Hepatocyte (in vitro differentiated cells): ENCODE measurements at regions not wholly inside any gene's neighbourhood (a gene's known extent, or its start where the extent isn't known, plus 50 kb on each side); places are given as distances from the start of the nearest gene placed in this dataset.

Source experiments
- DNase-seq: peaks from one replicate; pipeline ENCODE4 v3.0.0-alpha.2; 2016; ENCODE audit warnings: low spot score
- H2AFZ ChIP-seq: fragments of 200-600 bp; sonication (generic); 2 replicates; pipeline ENCODE4 v1.6.0; 2016; ENCODE audit warnings: antibody characterized with exemption, mild to moderate bottlenecking
- H3K27ac ChIP-seq: fragments of 200-600 bp; sonication (generic); 2 replicates; pipeline ENCODE4 v1.5.1; 2016; ENCODE audit warnings: mild to moderate bottlenecking
- H3K27me3 ChIP-seq: fragments of 200-600 bp; sonication (generic); 2 replicates; pipeline ENCODE4 v1.6.1; 2016
- H3K36me3 ChIP-seq: fragments of 200-600 bp; sonication (generic); replicated peaks from 2 replicates; pipeline ENCODE4 v1.5.1; 2016; ENCODE audit warnings: low read depth; ENCODE audit not compliant: insufficient read depth
- H3K4me1 ChIP-seq: fragments of 200-600 bp; sonication (generic); 2 replicates; pipeline ENCODE4 v1.5.1; 2016; ENCODE audit warnings: mild to moderate bottlenecking, moderate library complexity; ENCODE audit not compliant: insufficient read depth
- H3K4me2 ChIP-seq: fragments of 200-600 bp; sonication (generic); 2 replicates; pipeline ENCODE4 v1.6.0; 2016
- H3K4me3 ChIP-seq: fragments of 200-600 bp; sonication (generic); 2 replicates; pipeline ENCODE4 v1.5.1; 2016; ENCODE audit warnings: mild to moderate bottlenecking
- H3K79me2 ChIP-seq: fragments of 200-600 bp; sonication (generic); 2 replicates; pipeline ENCODE4 v1.6.0; 2017; ENCODE audit warnings: mild to moderate bottlenecking
- H3K9me2 ChIP-seq: fragments of 200-600 bp; sonication (generic); replicated peaks from 2 replicates; pipeline ENCODE4 v1.6.0; 2017; ENCODE audit warnings: mild to moderate bottlenecking; ENCODE audit not compliant: insufficient read depth
- H3K9me3 ChIP-seq: fragments of 200-600 bp; sonication (generic); 2 replicates; pipeline ENCODE4 v1.5.1; 2016; ENCODE audit warnings: low read depth, mild to moderate bottlenecking
- H4K20me1 ChIP-seq: fragments of 200-600 bp; sonication (generic); 2 replicates; pipeline ENCODE4 v1.6.0; 2016; ENCODE audit warnings: mild to moderate bottlenecking; ENCODE audit not compliant: insufficient read depth, poor library complexity, severe bottlenecking
- CTCF ChIP-seq: fragments of 200-600 bp; sonication (generic); IDR thresholded peaks from 2 replicates; pipeline ENCODE4 v1.5.1; 2016; ENCODE audit warnings: antibody characterized with exemption, mild to moderate bottlenecking; ENCODE audit not compliant: poor library complexity
- EZH2 ChIP-seq: fragments of 200-600 bp; sonication (generic); IDR thresholded peaks from 2 replicates; pipeline ENCODE4 v1.6.1; 2016; ENCODE audit warnings: antibody characterized with exemption, mild to moderate bottlenecking, borderline replicate concordance
- EZH2phosphoT487 ChIP-seq: fragments of 200-600 bp; sonication (generic); IDR thresholded peaks from one replicate; pipeline ENCODE4 v1.6.1; 2018; ENCODE audit warnings: antibody characterized with exemption, mild to moderate bottlenecking, low read depth, moderate library complexity; ENCODE audit not compliant: unreplicated experiment, severe bottlenecking
- WGBS: methylation state at CpG from one replicate; pipeline ENCODE4 v1.1.6; 2016; ENCODE audit warnings: low lambda C conversion rate; ENCODE audit errors: missing lambda C conversion rate; 5-methylcytosine and 5-hydroxymethylcytosine counted together

- H3K4me3 ChIP-seq: no peak overlapping the region
- H3K4me2 ChIP-seq: no peak overlapping the region
- no peaks in the 10 kb centered on the region for H3K9me3 ChIP-seq
- no peak overlapping the region for H2AFZ ChIP-seq
- no peaks in the 10 kb centered on the region for H3K36me3 ChIP-seq
- no peak overlapping the region for H3K27ac ChIP-seq
- no peaks in the 10 kb centered on the region for H3K27me3 ChIP-seq
- no peaks in the 10 kb centered on the region for H3K79me2 ChIP-seq
- H4K20me1 ChIP-seq: no peaks in the 10 kb centered on the region
- H3K9me2 ChIP-seq: no peaks in the 10 kb centered on the region
- no peak for DNase-seq
- TF ChIP-seq CTCF (no peak), EZH2phosphoT487 (no peak), EZH2 (no peak)
- 61% methylated on average over 13 of the region's 14 CpGs for WGBS
- no peaks in the 10 kb centered on the region for H3K4me1 ChIP-seq
These were observed 200.4 kb downstream of the AXIN2 start for GRCh38 chr17:65360961-65361552.

- Histone ChIP-seq H4K20me1 (no peaks in the 10 kb centered on the region), H3K4me3 (no peak overlapping the region), H2AFZ (no peak overlapping the region), H3K36me3 (no peaks in the 10 kb centered on the region), H3K9me3 (no peaks in the 10 kb centered on the region), H3K79me2 (no peaks in the 10 kb centered on the region), H3K27me3 (no peaks in the 10 kb centered on the region), H3K27ac (no peak overlapping the region), H3K4me2 (no peak overlapping the region), H3K4me1 (no peaks in the 10 kb centered on the region), H3K9me2 (no peaks in the 10 kb centered on the region)
- WGBS: 85% methylated on average over 3 of the region's 3 CpGs
- no peak for TF ChIP-seq EZH2
- TF ChIP-seq EZH2phosphoT487: no peak
- no peak for TF ChIP-seq CTCF
- no peak for DNase-seq
These were observed 202.4 kb downstream of the AXIN2 start for GRCh38 chr17:65359016-65359415.

GRCh38 chr17:65356536-65356935 lies 204.9 kb downstream of the AXIN2 start:
- Histone ChIP-seq H3K27ac (no peak overlapping the region), H3K4me2 (no peak overlapping the region), H4K20me1 (no peaks in the 10 kb centered on the region), H3K9me2 (no peaks in the 10 kb centered on the region), H2AFZ (no peak overlapping the region), H3K4me1 (no peaks in the 10 kb centered on the region), H3K27me3 (no peaks in the 10 kb centered on the region), H3K9me3 (no peaks in the 10 kb centered on the region), H3K4me3 (no peak overlapping the region), H3K36me3 (no peaks in the 10 kb centered on the region), H3K79me2 (no peaks in the 10 kb centered on the region)
- DNase-seq: no peak
- TF ChIP-seq EZH2 (no peak), EZH2phosphoT487 (no peak), CTCF (no peak)
- 87% methylated on average over 5 of the region's 5 CpGs for WGBS

- 92% methylated on average over 4 of the region's 4 CpGs for WGBS
- no peak for DNase-seq
These were observed 206.2 kb downstream of the AXIN2 start for GRCh38 chr17:65355246-65355645.

More at GRCh38 chr17:65355246-65355645, 206.2 kb downstream of the AXIN2 start:
- no peak for TF ChIP-seq CTCF
- no peak for TF ChIP-seq EZH2phosphoT487
- no peak for TF ChIP-seq EZH2
- H3K36me3 ChIP-seq: no peaks in the 10 kb centered on the region
- H3K4me2 ChIP-seq: no peak overlapping the region
- H3K9me2 ChIP-seq: no peaks in the 10 kb centered on the region
- H3K27me3 ChIP-seq: no peaks in the 10 kb centered on the region
- H3K4me1 ChIP-seq: no peaks in the 10 kb centered on the region
- H2AFZ ChIP-seq: no peak overlapping the region
- no peaks in the 10 kb centered on the region for H4K20me1 ChIP-seq
- no peaks in the 10 kb centered on the region for H3K9me3 ChIP-seq
- no peak overlapping the region for H3K27ac ChIP-seq
- H3K4me3 ChIP-seq: no peak overlapping the region
- no peaks in the 10 kb centered on the region for H3K79me2 ChIP-seq
